ENCODE measurements at regions not wholly inside any gene's neighbourhood (a gene's known extent, or its start where the extent isn't known, plus 50 kb on each side); places are given as distances from the start of the nearest gene placed in this dataset.

DNA sequence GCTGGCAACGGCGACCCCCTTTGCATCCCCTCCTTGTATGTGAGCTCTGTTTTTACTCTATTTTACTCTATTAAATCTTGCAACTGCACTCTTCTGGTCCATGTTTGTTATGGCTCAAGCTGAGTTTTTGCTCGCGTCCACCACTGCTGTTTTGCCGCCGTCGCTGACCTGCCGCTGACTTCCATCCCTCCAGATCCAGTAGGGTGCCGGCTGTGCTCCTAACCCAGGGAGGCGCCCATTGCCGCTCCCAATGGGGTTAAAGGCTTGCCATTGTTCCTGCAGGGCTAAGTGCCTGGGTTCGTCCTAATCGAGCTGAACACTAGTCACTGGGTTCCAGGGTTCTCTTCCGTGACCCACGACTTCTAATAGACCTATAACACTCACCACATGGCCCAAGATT lies 2704.4 kb downstream of the PCDH9 start:
- Histone ChIP-seq H3K9me3 (ENCODE audit: control insufficient read depth in 4 of 4, low read length in 3 of 4) (peaks cover 0 to 9% (median 0%) of the 10 kb centered on the region in 4 donors), H3K27ac (ENCODE audit: low read depth in 1 of 2, low read length in 2 of 2) (no peak overlapping the region), H3K4me3 (ENCODE audit: low read depth in 1 of 3, low read length in 3 of 3) (no peak overlapping the region), H3K27me3 (ENCODE audit: control insufficient read depth in 4 of 4, insufficient read depth in 4 of 4, low read length in 3 of 4) (peaks cover 0 to 3% (median 0%) of the 10 kb centered on the region in 4 donors), H3K4me1 (ENCODE audit: control insufficient read depth in 4 of 4, insufficient read depth in 4 of 4, low read length in 3 of 4) (no peaks in the 10 kb centered on the region), H3K9ac (ENCODE audit: low read depth in 1 of 2, low read length in 2 of 2) (no peak overlapping the region), H3K36me3 (ENCODE audit: control insufficient read depth in 4 of 4, insufficient read depth in 3 of 4, low read depth in 1 of 4, low read length in 3 of 4) (no peaks in the 10 kb centered on the region)
- DNase-seq (ENCODE audit: low spot score) = no peak
- no peak for TF ChIP-seq FOXA1 (IDR thresholded peaks at IDR 0.05)
- TF ChIP-seq, protein P1, sequence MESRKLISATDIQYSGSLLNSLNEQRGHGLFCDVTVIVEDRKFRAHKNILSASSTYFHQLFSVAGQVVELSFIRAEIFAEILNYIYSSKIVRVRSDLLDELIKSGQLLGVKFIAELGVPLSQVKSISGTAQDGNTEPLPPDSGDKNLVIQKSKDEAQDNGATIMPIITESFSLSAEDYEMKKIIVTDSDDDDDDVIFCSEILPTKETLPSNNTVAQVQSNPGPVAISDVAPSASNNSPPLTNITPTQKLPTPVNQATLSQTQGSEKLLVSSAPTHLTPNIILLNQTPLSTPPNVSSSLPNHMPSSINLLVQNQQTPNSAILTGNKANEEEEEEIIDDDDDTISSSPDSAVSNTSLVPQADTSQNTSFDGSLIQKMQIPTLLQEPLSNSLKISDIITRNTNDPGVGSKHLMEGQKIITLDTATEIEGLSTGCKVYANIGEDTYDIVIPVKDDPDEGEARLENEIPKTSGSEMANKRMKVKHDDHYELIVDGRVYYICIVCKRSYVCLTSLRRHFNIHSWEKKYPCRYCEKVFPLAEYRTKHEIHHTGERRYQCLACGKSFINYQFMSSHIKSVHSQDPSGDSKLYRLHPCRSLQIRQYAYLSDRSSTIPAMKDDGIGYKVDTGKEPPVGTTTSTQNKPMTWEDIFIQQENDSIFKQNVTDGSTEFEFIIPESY (IDR thresholded peaks at IDR 0.05) = no peak
- TF ChIP-seq, protein P2, sequence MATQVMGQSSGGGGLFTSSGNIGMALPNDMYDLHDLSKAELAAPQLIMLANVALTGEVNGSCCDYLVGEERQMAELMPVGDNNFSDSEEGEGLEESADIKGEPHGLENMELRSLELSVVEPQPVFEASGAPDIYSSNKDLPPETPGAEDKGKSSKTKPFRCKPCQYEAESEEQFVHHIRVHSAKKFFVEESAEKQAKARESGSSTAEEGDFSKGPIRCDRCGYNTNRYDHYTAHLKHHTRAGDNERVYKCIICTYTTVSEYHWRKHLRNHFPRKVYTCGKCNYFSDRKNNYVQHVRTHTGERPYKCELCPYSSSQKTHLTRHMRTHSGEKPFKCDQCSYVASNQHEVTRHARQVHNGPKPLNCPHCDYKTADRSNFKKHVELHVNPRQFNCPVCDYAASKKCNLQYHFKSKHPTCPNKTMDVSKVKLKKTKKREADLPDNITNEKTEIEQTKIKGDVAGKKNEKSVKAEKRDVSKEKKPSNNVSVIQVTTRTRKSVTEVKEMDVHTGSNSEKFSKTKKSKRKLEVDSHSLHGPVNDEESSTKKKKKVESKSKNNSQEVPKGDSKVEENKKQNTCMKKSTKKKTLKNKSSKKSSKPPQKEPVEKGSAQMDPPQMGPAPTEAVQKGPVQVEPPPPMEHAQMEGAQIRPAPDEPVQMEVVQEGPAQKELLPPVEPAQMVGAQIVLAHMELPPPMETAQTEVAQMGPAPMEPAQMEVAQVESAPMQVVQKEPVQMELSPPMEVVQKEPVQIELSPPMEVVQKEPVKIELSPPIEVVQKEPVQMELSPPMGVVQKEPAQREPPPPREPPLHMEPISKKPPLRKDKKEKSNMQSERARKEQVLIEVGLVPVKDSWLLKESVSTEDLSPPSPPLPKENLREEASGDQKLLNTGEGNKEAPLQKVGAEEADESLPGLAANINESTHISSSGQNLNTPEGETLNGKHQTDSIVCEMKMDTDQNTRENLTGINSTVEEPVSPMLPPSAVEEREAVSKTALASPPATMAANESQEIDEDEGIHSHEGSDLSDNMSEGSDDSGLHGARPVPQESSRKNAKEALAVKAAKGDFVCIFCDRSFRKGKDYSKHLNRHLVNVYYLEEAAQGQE (IDR thresholded peaks at IDR 0.05) = no peak
- no peak for TF ChIP-seq EGR1 (IDR thresholded peaks at IDR 0.05; ENCODE audit: low read depth in 2 of 2)
- no peak for TF ChIP-seq JUND (IDR thresholded peaks at IDR 0.05)
- no peak for TF ChIP-seq RAD21 (IDR thresholded peaks at IDR 0.05)
- TF ChIP-seq, protein P3, sequence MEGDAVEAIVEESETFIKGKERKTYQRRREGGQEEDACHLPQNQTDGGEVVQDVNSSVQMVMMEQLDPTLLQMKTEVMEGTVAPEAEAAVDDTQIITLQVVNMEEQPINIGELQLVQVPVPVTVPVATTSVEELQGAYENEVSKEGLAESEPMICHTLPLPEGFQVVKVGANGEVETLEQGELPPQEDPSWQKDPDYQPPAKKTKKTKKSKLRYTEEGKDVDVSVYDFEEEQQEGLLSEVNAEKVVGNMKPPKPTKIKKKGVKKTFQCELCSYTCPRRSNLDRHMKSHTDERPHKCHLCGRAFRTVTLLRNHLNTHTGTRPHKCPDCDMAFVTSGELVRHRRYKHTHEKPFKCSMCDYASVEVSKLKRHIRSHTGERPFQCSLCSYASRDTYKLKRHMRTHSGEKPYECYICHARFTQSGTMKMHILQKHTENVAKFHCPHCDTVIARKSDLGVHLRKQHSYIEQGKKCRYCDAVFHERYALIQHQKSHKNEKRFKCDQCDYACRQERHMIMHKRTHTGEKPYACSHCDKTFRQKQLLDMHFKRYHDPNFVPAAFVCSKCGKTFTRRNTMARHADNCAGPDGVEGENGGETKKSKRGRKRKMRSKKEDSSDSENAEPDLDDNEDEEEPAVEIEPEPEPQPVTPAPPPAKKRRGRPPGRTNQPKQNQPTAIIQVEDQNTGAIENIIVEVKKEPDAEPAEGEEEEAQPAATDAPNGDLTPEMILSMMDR (IDR thresholded peaks at IDR 0.05; ENCODE audit: low read depth, low read length, missing input control) = no peak
- no peak for TF ChIP-seq SP1 (IDR thresholded peaks at IDR 0.05)
- no peak for TF ChIP-seq FOXA2 (IDR thresholded peaks at IDR 0.05)
- no peak for TF ChIP-seq HNF4G (IDR thresholded peaks at IDR 0.05)
- no peak for TF ChIP-seq GABPA (IDR thresholded peaks at IDR 0.05 in 1 of 2, conservative IDR thresholded peaks at IDR 0.05 in 1 of 2)
- WGBS = 88% methylated on average over 15 of the region's 15 CpGs

DNA sequence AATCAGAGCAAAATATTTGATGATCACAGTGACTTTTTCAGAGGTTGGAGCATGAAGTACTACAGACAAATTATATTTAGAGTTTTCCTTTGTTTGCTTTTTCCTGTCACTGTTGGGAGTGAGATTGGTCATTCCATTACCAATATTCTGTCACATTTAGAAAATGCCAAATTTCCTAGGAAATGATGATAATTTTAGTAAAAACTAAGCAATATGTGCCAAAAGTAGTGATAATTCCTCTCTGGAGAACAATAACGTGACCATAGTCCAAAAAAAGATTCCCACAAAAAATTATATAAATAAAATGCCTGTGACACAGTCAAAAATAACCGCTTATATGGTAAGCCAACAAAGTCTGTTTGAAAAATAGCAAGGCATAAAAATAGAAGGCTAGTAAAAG lies 2719.4 kb downstream of the PCDH9 start:
- no peak for TF ChIP-seq YY1 (IDR thresholded peaks at IDR 0.05)
- no peak for TF ChIP-seq JUND (IDR thresholded peaks at IDR 0.05)
- TF ChIP-seq TAF1 (conservative IDR thresholded peaks at IDR 0.05) = no peak
- TF ChIP-seq EGR1 (IDR thresholded peaks at IDR 0.05; ENCODE audit: low read depth in 2 of 2) = no peak
- TF ChIP-seq GABPA (IDR thresholded peaks at IDR 0.05 in 1 of 2, conservative IDR thresholded peaks at IDR 0.05 in 1 of 2) = no peak
- TF ChIP-seq RAD21 (IDR thresholded peaks at IDR 0.05) = no peak
- no peak for TF ChIP-seq FOXA1 (IDR thresholded peaks at IDR 0.05)
- H3K9ac ChIP-seq (ENCODE audit: low read depth in 1 of 2, low read length in 2 of 2) = no peak overlapping the region
- no peak for DNase-seq (ENCODE audit: low spot score)
- H3K27me3 ChIP-seq (ENCODE audit: control insufficient read depth in 4 of 4, insufficient read depth in 4 of 4, low read length in 3 of 4) = no peaks in the 10 kb centered on the region
- peaks cover 0 to 3% (median under 1%) of the 10 kb centered on the region in 4 donors for H3K9me3 ChIP-seq (ENCODE audit: control insufficient read depth in 4 of 4, low read length in 3 of 4)
- H3K36me3 ChIP-seq (ENCODE audit: control insufficient read depth in 4 of 4, insufficient read depth in 3 of 4, low read depth in 1 of 4, low read length in 3 of 4) = no peaks in the 10 kb centered on the region
- H3K4me3 ChIP-seq (ENCODE audit: low read depth in 1 of 3, low read length in 3 of 3) = no peak overlapping the region
- WGBS = 65% methylated on average over 2 of the region's 2 CpGs
- H3K27ac ChIP-seq (ENCODE audit: low read depth in 1 of 2, low read length in 2 of 2) = no peak overlapping the region
- H3K4me1 ChIP-seq (ENCODE audit: control insufficient read depth in 4 of 4, insufficient read depth in 4 of 4, low read length in 3 of 4) = no peaks in the 10 kb centered on the region

Measured in liver (tissue), 8 donors.